SK-N-SH (cell line): ENCODE measurements at regions not wholly inside any gene's neighbourhood (a gene's known extent, or its start where the extent isn't known, plus 50 kb on each side); places are given as distances from the start of the nearest gene placed in this dataset.

Source experiments
- CTCF ChIA-PET: fragments of 300-600, 350-600 bp; formaldehyde crosslinking; extraction: SDS; loops from one replicate; lab custom pipeline; 2021; lab: Yijun Ruan, JAX
- POLR2A ChIA-PET: fragments of 350-600 bp; sonication (Branson Sonifier 250); formaldehyde crosslinking; extraction: SDS; loops from one replicate; lab custom pipeline; 2020; ENCODE audit warnings: antibody characterized with exemption, inconsistent platforms; lab: Yijun Ruan, JAX
- DNase-seq: peaks from one replicate; pipeline ENCODE4 v3.0.0; 2012
- H2AFZ ChIP-seq: fragments of 200-600 bp; sonication (generic); 2 replicates; pipeline ENCODE4 v1.8.1; 2016; ENCODE audit warnings: antibody characterized with exemption, mild to moderate bottlenecking, low read depth
- H3F3A ChIP-seq: fragments of 200-600 bp; sonication (generic); replicated peaks from 2 replicates; pipeline ENCODE3; 2016; ENCODE audit warnings: antibody characterized with exemption, mild to moderate bottlenecking; ENCODE audit not compliant: insufficient read depth
- H3K27ac ChIP-seq, 2 experiments: fragments of 200-500 bp in 1 of 2; fragments of 200-600 bp in 1 of 2; sonication (Bioruptor generic) in 1 of 2; sonication (generic), shearing (Covaris generic) in 1 of 2; 2 replicates each; pipeline versions ENCODE4 v1.5.1 to v1.6.1; 2014 to 2016; ENCODE audit warnings: low read depth in 2 of 2, inconsistent platforms in 1 of 2, low read length in 1 of 2, mild to moderate bottlenecking in 1 of 2, mixed read lengths in 1 of 2
- H3K27me3 ChIP-seq: fragments of 200-600 bp; sonication (generic), shearing (Covaris generic); 2 replicates; pipeline ENCODE4 v1.6.1; 2016; ENCODE audit warnings: mixed run types; ENCODE audit not compliant: insufficient read depth
- H3K36me3 ChIP-seq, 2 experiments: fragments of 200-500 bp in 1 of 2; fragments of 200-600 bp in 1 of 2; sonication (Bioruptor generic) in 1 of 2; sonication (generic) in 1 of 2; replicated peaks in 1 of 2; 2 replicates each; pipeline versions ENCODE3 to v1.5.1; 2014 to 2016; ENCODE audit warnings: low read length in 1 of 2, mild to moderate bottlenecking in 1 of 2; ENCODE audit not compliant: insufficient read depth in 2 of 2, control insufficient read depth in 1 of 2
- H3K4me1 ChIP-seq, 2 experiments: fragments of 200-500 bp in 1 of 2; fragments of 200-600 bp in 1 of 2; sonication (Bioruptor generic) in 1 of 2; sonication (generic), shearing (Covaris generic) in 1 of 2; 2 replicates each; pipeline versions ENCODE4 v1.5.1 to v1.6.1; 2014 to 2016; ENCODE audit warnings: low read depth in 1 of 2, low read length in 1 of 2, mixed run types in 1 of 2; ENCODE audit not compliant: insufficient read depth in 2 of 2, control insufficient read depth in 1 of 2
- H3K4me2 ChIP-seq: fragments of 200-600 bp; sonication (generic), shearing (Covaris generic); 2 replicates; pipeline ENCODE4 v1.6.1; 2017; ENCODE audit warnings: mixed run types
- H3K4me3 ChIP-seq, 2 experiments: fragments of 200-500 bp in 1 of 2; fragments of 200-600 bp in 1 of 2; sonication (Bioruptor generic) in 1 of 2; sonication (generic), shearing (Covaris generic) in 1 of 2; 2 replicates each; pipeline versions ENCODE4 v1.5.1 to v1.8.1; 2014 to 2016; ENCODE audit warnings: low read depth in 2 of 2, inconsistent platforms in 1 of 2, low read length in 1 of 2, mild to moderate bottlenecking in 1 of 2, mixed read lengths in 1 of 2, moderate library complexity in 1 of 2
- H3K79me2 ChIP-seq: fragments of 200-600 bp; sonication (generic); 2 replicates; pipeline ENCODE4 v1.8.1; 2017; ENCODE audit warnings: mild to moderate bottlenecking; ENCODE audit not compliant: insufficient read depth
- H3K9ac ChIP-seq: fragments of 200-600 bp; sonication (generic); 2 replicates; pipeline ENCODE4 v1.6.1; 2017; ENCODE audit warnings: mixed run types
- H3K9me2 ChIP-seq: fragments of 200-600 bp; sonication (generic); 2 replicates; pipeline ENCODE4 v1.6.1; 2017; ENCODE audit warnings: mixed run types
- H3K9me3 ChIP-seq: fragments of 200-600 bp; sonication (generic); 2 replicates; pipeline ENCODE4 v1.6.1; 2017; ENCODE audit warnings: mixed run types, mild to moderate bottlenecking, moderate library complexity
- H4K20me1 ChIP-seq: fragments of 200-600 bp; sonication (generic); 2 replicates; pipeline ENCODE4 v1.6.1; 2017; ENCODE audit warnings: mild to moderate bottlenecking, mixed run types; ENCODE audit not compliant: insufficient read depth
- EP300 ChIP-seq, 2 experiments: IDR thresholded peaks; 2 replicates each; pipeline versions ENCODE4 v1.4.0 to v1.6.1; 2012; ENCODE audit warnings: borderline replicate concordance in 1 of 2, low read depth in 1 of 2, low read length in 1 of 2
- EZH2phosphoT487 ChIP-seq: fragments of 200-600 bp; sonication (generic); IDR thresholded peaks from 2 replicates; pipeline ENCODE4 v1.6.1; 2017; ENCODE audit warnings: low read depth, mixed run types, mild to moderate bottlenecking, antibody characterized with exemption, moderate library complexity, borderline replicate concordance
- IRF3 ChIP-seq: fragments of 150-350 bp; IDR thresholded peaks from 2 replicates; pipeline ENCODE4 v1.6.1; 2016; ENCODE audit warnings: mild to moderate bottlenecking, low read depth, low read length
- MXI1 ChIP-seq: IDR thresholded peaks from 2 replicates; pipeline ENCODE4 v1.6.1; 2012; ENCODE audit warnings: mild to moderate bottlenecking, low read depth, low read length, improper control_type of control experiment
- YY1 ChIP-seq: IDR thresholded peaks from 2 replicates; pipeline ENCODE4 v1.4.0; 2012; ENCODE audit warnings: low read depth, mild to moderate bottlenecking
- ZBTB33 ChIP-seq: IDR thresholded peaks from 2 replicates; pipeline ENCODE4 v1.4.0; 2012; ENCODE audit warnings: low read depth, borderline replicate concordance
- WGBS: methylation state at CpG from one replicate; pipeline ENCODE4 v1.1.6; 2017; ENCODE audit warnings: low lambda C conversion rate; 5-methylcytosine and 5-hydroxymethylcytosine counted together
- TF ChIP-seq, protein P1 (sequence below): fragments of 200-600 bp; sonication (generic); IDR thresholded peaks from 2 replicates; pipeline ENCODE4 v1.6.1; 2017; ENCODE audit warnings: antibody characterized with exemption, mild to moderate bottlenecking, moderate library complexity
- TF ChIP-seq, protein P2 (sequence below): IDR thresholded peaks from 2 replicates; pipeline ENCODE4 v1.6.1; 2012; ENCODE audit warnings: mild to moderate bottlenecking, low read depth, low read length, moderate library complexity
- TF ChIP-seq, protein P3 (sequence below): fragments of 150-350 bp; IDR thresholded peaks from 2 replicates; pipeline ENCODE4 v1.6.1; 2017; ENCODE audit warnings: antibody characterized with exemption, low read length, low read depth, borderline replicate concordance

DNA sequence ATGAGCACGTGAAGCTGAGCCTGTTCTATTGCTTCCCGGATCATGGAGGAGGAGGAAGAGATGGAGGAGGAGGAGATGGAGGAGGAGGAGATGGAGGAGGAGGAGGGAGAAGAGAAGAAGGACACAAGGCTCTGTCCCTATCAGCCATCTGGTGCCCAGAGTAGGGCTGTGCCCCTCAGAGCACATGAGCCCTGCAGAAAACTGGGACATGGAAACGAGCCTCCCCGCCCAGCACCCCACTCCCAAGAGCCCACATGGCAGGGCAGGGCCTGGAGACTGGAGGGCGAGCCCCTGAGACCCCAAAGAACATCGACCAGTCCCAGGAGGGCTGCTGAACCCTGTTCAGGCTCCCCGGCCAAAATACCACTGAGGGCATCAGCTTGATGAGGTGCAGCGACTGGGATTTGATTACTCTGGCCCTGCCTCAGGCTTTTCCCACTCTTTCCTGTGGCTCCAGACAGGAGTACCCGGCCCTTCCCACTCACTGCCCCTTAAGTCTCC is 285.6 kb downstream of the UACA start:
- Histone ChIP-seq H3K27ac (no peak overlapping the region), H3K9me2 (no peaks in the 10 kb centered on the region), H3K36me3 (no peaks in the 10 kb centered on the region), H3K79me2 (no peaks in the 10 kb centered on the region), H2AFZ (no peak overlapping the region), H3K9me3 (no peaks in the 10 kb centered on the region), H3K27me3 (no peaks in the 10 kb centered on the region), H3K9ac (no peak overlapping the region), H4K20me1 (no peaks in the 10 kb centered on the region), H3K4me1 (peaks cover 25 to 31% of the 10 kb centered on the region in 2 experiments), H3K4me3 (no peak overlapping the region), H3K4me2 (no peak overlapping the region), H3F3A (peaks cover 16% of the 10 kb centered on the region)
- no peak for DNase-seq
- CTCF ChIA-PET, result interaction anchor here (1.2 to 4.7 kb wide), 3 partner anchors 11 to 22 kb away, joined by 3 to 25 read pairs (median 7); no protein-coding TSS in a partner anchor
- POLR2A ChIA-PET, result no interaction called here
- TF ChIP-seq EP300 (IDR thresholded peaks at IDR 0.05; ENCODE audit: borderline replicate concordance in 1 of 2, low read depth in 1 of 2, low read length in 1 of 2) (no peak), IRF3 (no peak), ZBTB33 (no peak), MXI1 (no peak), EZH2phosphoT487 (no peak), YY1 (no peak)
- TF ChIP-seq, protein P1, sequence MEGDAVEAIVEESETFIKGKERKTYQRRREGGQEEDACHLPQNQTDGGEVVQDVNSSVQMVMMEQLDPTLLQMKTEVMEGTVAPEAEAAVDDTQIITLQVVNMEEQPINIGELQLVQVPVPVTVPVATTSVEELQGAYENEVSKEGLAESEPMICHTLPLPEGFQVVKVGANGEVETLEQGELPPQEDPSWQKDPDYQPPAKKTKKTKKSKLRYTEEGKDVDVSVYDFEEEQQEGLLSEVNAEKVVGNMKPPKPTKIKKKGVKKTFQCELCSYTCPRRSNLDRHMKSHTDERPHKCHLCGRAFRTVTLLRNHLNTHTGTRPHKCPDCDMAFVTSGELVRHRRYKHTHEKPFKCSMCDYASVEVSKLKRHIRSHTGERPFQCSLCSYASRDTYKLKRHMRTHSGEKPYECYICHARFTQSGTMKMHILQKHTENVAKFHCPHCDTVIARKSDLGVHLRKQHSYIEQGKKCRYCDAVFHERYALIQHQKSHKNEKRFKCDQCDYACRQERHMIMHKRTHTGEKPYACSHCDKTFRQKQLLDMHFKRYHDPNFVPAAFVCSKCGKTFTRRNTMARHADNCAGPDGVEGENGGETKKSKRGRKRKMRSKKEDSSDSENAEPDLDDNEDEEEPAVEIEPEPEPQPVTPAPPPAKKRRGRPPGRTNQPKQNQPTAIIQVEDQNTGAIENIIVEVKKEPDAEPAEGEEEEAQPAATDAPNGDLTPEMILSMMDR, result no peak
- TF ChIP-seq, protein P2, sequence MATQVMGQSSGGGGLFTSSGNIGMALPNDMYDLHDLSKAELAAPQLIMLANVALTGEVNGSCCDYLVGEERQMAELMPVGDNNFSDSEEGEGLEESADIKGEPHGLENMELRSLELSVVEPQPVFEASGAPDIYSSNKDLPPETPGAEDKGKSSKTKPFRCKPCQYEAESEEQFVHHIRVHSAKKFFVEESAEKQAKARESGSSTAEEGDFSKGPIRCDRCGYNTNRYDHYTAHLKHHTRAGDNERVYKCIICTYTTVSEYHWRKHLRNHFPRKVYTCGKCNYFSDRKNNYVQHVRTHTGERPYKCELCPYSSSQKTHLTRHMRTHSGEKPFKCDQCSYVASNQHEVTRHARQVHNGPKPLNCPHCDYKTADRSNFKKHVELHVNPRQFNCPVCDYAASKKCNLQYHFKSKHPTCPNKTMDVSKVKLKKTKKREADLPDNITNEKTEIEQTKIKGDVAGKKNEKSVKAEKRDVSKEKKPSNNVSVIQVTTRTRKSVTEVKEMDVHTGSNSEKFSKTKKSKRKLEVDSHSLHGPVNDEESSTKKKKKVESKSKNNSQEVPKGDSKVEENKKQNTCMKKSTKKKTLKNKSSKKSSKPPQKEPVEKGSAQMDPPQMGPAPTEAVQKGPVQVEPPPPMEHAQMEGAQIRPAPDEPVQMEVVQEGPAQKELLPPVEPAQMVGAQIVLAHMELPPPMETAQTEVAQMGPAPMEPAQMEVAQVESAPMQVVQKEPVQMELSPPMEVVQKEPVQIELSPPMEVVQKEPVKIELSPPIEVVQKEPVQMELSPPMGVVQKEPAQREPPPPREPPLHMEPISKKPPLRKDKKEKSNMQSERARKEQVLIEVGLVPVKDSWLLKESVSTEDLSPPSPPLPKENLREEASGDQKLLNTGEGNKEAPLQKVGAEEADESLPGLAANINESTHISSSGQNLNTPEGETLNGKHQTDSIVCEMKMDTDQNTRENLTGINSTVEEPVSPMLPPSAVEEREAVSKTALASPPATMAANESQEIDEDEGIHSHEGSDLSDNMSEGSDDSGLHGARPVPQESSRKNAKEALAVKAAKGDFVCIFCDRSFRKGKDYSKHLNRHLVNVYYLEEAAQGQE, result no peak
- TF ChIP-seq, protein P3, sequence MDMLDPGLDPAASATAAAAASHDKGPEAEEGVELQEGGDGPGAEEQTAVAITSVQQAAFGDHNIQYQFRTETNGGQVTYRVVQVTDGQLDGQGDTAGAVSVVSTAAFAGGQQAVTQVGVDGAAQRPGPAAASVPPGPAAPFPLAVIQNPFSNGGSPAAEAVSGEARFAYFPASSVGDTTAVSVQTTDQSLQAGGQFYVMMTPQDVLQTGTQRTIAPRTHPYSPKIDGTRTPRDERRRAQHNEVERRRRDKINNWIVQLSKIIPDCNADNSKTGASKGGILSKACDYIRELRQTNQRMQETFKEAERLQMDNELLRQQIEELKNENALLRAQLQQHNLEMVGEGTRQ, result no peak
- WGBS, result 93% methylated on average over 6 of the region's 9 CpGs
